AG04449 (cell line): ENCODE measurements at regions not wholly inside any gene's neighbourhood (a gene's known extent, or its start where the extent isn't known, plus 50 kb on each side); places are given as distances from the start of the nearest gene placed in this dataset.

Experiments
- CTCF ChIA-PET: fragments of 350-600 bp; formaldehyde crosslinking; extraction: SDS; loops from one replicate; lab custom pipeline; 2021; ENCODE audit warnings: antibody characterized with exemption; lab: Yijun Ruan, JAX
- POLR2A ChIA-PET: fragments of 400-600, 350-600 bp; formaldehyde crosslinking; extraction: SDS; loops from one replicate; lab custom pipeline; 2020; ENCODE audit warnings: antibody characterized with exemption, inconsistent platforms; lab: Yijun Ruan, JAX
- DNase-seq: peaks from one replicate; pipeline ENCODE4 v3.0.0-alpha.2; 2010; ENCODE audit warnings: low read depth, low spot score
- H3K4me3 ChIP-seq: 2 replicates; pipeline ENCODE4 v1.5.1; 2011; ENCODE audit warnings: low read depth, mild to moderate bottlenecking, control low read depth, low read length
- CTCF ChIP-seq: IDR thresholded peaks from one replicate; pipeline ENCODE4 v1.5.1; 2011; ENCODE audit warnings: mild to moderate bottlenecking, moderate library complexity, low read length, control low read depth, inconsistent platforms; ENCODE audit not compliant: insufficient read depth; ENCODE audit errors: missing control alignments

- no peak for DNase-seq
- POLR2A ChIA-PET, result no interaction called here
- TF ChIP-seq CTCF, result peak; percentile 13
- H3K4me3 ChIP-seq, result no peak overlapping the region
- CTCF ChIA-PET, result interaction anchor here (0.7 to 3.4 kb wide), 4 partner anchors 374 to 897 kb away, joined by 3 to 22 read pairs (median 4); no protein-coding TSS in a partner anchor
These were observed 62.5 kb upstream of the GPR174 start for GRCh38 chrX:79081895-79082512.

GRCh38 chrX:79082899-79083298 lies 61.6 kb upstream of the GPR174 start:
- ChIA-PET POLR2A (no interaction called here), CTCF (interaction anchor here (3.4 kb wide), 1 partner anchor 528 kb away, joined by 22 read pairs; no protein-coding TSS in a partner anchor)
- H3K4me3 ChIP-seq, result no peak overlapping the region
- TF ChIP-seq CTCF, result no peak
- no peak for DNase-seq

- ChIA-PET POLR2A (no interaction called here), CTCF (no interaction called here)
- no peak for TF ChIP-seq CTCF
- no peak for DNase-seq
- no peak overlapping the region for H3K4me3 ChIP-seq
These were observed 59.6 kb upstream of the GPR174 start for GRCh38 chrX:79084923-79085322.

- no peak for TF ChIP-seq CTCF
- ChIA-PET CTCF (no interaction called here), POLR2A (no interaction called here)
- DNase-seq, result no peak
- H3K4me3 ChIP-seq, result no peak overlapping the region
These were observed 54.4 kb upstream of the GPR174 start for GRCh38 chrX:79089896-79090584.

GRCh38 chrX:79094075-79094832 lies 50.2 kb upstream of the GPR174 start:
- CTCF ChIA-PET, result no interaction called here
- POLR2A ChIA-PET, result no interaction called here
- no peak for TF ChIP-seq CTCF

More at GRCh38 chrX:79094075-79094832, 50.2 kb upstream of the GPR174 start:
- no peak overlapping the region for H3K4me3 ChIP-seq
- no peak for DNase-seq
